ENCODE measurements at regions not wholly inside any gene's neighbourhood (a gene's known extent, or its start where the extent isn't known, plus 50 kb on each side); places are given as distances from the start of the nearest gene placed in this dataset.

- TF ChIP-seq, protein P1, sequence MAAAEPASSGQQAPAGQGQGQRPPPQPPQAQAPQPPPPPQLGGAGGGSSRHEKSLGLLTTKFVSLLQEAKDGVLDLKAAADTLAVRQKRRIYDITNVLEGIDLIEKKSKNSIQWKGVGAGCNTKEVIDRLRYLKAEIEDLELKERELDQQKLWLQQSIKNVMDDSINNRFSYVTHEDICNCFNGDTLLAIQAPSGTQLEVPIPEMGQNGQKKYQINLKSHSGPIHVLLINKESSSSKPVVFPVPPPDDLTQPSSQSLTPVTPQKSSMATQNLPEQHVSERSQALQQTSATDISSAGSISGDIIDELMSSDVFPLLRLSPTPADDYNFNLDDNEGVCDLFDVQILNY (CRISPR knock-in tag; IDR thresholded peaks at IDR 0.05), result no peak
These were observed 171.9 kb upstream of the SP8 start (continued) for GRCh38 chr7:20958572-20958971.

DNA sequence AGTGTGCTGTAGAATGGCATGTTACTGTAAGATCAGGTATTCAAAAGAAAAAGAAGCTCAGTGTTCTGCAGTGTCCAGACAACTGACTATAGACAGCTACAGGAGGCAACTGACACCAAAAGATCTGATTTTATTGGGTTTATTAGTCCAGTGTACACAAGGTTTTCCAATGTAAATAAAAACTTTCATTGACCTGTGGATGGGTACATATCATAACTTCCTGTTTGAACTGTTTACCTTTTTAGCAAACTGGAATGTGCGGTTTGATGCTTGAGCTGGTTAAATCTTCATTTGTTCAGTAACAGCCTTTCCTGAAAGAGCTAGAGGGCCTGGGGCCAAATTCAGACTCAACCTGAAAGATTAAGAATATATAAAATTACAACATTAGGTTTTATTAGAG, 172.6 kb upstream of the SP8 start:
- DNase-seq (ENCODE audit: low spot score), result no peak
- ChIA-PET CTCF (no interaction called here), POLR2A (no interaction called here)
- ATAC-seq, result no peak
- no peaks in the 10 kb centered on the region for H3K9me3 Mint-ChIP-seq
- no peak for TF ChIP-seq ATF2 (CRISPR knock-in tag; IDR thresholded peaks at IDR 0.05; ENCODE audit: borderline replicate concordance, low read depth)
- no peak for TF ChIP-seq FOXK1 (CRISPR knock-in tag; IDR thresholded peaks at IDR 0.05)
- TF ChIP-seq HMGXB4 (CRISPR knock-in tag; IDR thresholded peaks at IDR 0.05), result no peak
- TF ChIP-seq ZNF121 (CRISPR knock-in tag; IDR thresholded peaks at IDR 0.05), result no peak
- TF ChIP-seq GTF2I (CRISPR knock-in tag; conservative IDR thresholded peaks at IDR 0.05), result no peak
- H3K36me3 Mint-ChIP-seq, result no peaks in the 10 kb centered on the region
- H3K27ac Mint-ChIP-seq, result no peak overlapping the region
- H3K4me3 Mint-ChIP-seq, result no peak overlapping the region
- no peaks in the 10 kb centered on the region for H3K27me3 Mint-ChIP-seq (ENCODE audit: low read depth)
- peaks cover 17% of the 10 kb centered on the region for H3K4me1 Mint-ChIP-seq

DNA sequence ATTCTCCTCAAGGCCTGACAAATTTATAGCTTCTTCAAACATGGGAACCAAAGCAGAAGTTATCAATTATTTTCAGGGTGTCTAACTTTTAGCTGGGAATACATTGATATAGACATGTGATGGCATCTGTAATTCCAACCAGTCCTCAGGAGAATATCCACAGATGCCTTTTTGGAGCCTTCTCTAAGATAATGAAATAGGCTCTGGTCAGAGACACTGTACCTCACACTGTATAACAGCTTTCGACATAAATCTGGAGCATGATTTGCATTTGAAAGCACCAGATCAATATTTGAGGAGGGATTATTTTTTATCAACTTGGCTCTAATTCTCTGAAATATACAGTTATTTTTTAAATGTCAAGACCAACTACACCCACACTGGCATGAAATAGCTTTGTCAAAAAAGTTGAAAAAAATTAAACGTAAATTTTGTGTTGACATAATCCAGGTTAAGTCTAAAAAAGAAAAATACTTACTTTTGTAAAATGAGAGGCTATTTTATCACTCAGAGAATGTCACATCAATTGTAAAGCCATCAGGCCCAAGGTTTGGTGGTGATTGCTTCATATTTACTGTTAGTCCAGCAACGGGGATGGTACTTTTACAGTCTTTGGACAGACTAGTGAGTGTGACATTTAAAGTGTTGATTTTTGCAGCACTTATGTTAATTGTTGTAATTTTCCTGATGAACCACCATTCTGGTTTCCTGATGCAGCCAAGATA, 177.0 kb upstream of the SP8 start:
- DNase-seq (ENCODE audit: low spot score) (no peak), ATAC-seq (no peak)
- Mint-ChIP-seq H3K9me3 (no peaks in the 10 kb centered on the region), H3K27me3 (ENCODE audit: low read depth) (no peaks in the 10 kb centered on the region), H3K36me3 (no peaks in the 10 kb centered on the region), H3K27ac (no peak overlapping the region), H3K4me1 (peaks cover 17% of the 10 kb centered on the region), H3K4me3 (no peak overlapping the region)
- TF ChIP-seq FOXP1 (CRISPR knock-in tag; IDR thresholded peaks at IDR 0.05; ENCODE audit: borderline replicate concordance) (no peak), HMGA2 (CRISPR knock-in tag; IDR thresholded peaks at IDR 0.05) (no peak), ZNF416 (CRISPR knock-in tag; IDR thresholded peaks at IDR 0.05) (no peak), OVOL2 (CRISPR knock-in tag; IDR thresholded peaks at IDR 0.05; ENCODE audit: borderline replicate concordance) (no peak)
- TF ChIP-seq, protein P2, sequence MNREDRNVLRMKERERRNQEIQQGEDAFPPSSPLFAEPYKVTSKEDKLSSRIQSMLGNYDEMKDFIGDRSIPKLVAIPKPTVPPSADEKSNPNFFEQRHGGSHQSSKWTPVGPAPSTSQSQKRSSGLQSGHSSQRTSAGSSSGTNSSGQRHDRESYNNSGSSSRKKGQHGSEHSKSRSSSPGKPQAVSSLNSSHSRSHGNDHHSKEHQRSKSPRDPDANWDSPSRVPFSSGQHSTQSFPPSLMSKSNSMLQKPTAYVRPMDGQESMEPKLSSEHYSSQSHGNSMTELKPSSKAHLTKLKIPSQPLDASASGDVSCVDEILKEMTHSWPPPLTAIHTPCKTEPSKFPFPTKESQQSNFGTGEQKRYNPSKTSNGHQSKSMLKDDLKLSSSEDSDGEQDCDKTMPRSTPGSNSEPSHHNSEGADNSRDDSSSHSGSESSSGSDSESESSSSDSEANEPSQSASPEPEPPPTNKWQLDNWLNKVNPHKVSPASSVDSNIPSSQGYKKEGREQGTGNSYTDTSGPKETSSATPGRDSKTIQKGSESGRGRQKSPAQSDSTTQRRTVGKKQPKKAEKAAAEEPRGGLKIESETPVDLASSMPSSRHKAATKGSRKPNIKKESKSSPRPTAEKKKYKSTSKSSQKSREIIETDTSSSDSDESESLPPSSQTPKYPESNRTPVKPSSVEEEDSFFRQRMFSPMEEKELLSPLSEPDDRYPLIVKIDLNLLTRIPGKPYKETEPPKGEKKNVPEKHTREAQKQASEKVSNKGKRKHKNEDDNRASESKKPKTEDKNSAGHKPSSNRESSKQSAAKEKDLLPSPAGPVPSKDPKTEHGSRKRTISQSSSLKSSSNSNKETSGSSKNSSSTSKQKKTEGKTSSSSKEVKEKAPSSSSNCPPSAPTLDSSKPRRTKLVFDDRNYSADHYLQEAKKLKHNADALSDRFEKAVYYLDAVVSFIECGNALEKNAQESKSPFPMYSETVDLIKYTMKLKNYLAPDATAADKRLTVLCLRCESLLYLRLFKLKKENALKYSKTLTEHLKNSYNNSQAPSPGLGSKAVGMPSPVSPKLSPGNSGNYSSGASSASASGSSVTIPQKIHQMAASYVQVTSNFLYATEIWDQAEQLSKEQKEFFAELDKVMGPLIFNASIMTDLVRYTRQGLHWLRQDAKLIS (CRISPR knock-in tag; IDR thresholded peaks at IDR 0.05; ENCODE audit: borderline replicate concordance), result no peak
- TF ChIP-seq, protein P3, sequence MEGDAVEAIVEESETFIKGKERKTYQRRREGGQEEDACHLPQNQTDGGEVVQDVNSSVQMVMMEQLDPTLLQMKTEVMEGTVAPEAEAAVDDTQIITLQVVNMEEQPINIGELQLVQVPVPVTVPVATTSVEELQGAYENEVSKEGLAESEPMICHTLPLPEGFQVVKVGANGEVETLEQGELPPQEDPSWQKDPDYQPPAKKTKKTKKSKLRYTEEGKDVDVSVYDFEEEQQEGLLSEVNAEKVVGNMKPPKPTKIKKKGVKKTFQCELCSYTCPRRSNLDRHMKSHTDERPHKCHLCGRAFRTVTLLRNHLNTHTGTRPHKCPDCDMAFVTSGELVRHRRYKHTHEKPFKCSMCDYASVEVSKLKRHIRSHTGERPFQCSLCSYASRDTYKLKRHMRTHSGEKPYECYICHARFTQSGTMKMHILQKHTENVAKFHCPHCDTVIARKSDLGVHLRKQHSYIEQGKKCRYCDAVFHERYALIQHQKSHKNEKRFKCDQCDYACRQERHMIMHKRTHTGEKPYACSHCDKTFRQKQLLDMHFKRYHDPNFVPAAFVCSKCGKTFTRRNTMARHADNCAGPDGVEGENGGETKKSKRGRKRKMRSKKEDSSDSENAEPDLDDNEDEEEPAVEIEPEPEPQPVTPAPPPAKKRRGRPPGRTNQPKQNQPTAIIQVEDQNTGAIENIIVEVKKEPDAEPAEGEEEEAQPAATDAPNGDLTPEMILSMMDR (IDR thresholded peaks at IDR 0.05), result no peak
- TF ChIP-seq, protein P4, sequence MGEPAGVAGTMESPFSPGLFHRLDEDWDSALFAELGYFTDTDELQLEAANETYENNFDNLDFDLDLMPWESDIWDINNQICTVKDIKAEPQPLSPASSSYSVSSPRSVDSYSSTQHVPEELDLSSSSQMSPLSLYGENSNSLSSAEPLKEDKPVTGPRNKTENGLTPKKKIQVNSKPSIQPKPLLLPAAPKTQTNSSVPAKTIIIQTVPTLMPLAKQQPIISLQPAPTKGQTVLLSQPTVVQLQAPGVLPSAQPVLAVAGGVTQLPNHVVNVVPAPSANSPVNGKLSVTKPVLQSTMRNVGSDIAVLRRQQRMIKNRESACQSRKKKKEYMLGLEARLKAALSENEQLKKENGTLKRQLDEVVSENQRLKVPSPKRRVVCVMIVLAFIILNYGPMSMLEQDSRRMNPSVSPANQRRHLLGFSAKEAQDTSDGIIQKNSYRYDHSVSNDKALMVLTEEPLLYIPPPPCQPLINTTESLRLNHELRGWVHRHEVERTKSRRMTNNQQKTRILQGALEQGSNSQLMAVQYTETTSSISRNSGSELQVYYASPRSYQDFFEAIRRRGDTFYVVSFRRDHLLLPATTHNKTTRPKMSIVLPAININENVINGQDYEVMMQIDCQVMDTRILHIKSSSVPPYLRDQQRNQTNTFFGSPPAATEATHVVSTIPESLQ (CRISPR knock-in tag; IDR thresholded peaks at IDR 0.05), result no peak
- ChIA-PET CTCF (no interaction called here), POLR2A (no interaction called here)
